PC-9 (cell line): ENCODE measurements at regions not wholly inside any gene's neighbourhood (a gene's known extent, or its start where the extent isn't known, plus 50 kb on each side); places are given as distances from the start of the nearest gene placed in this dataset.

ENCODE experiments used
- CTCF ChIP-seq: fragments of 200-600 bp; sonication (generic); conservative IDR thresholded peaks from 2 replicates; pipeline ENCODE4 v1.6.1; 2017; ENCODE audit warnings: mixed run types, antibody characterized with exemption, mild to moderate bottlenecking, moderate library complexity
- EZH2 ChIP-seq: fragments of 200-600 bp; sonication (generic); IDR thresholded peaks from 2 replicates; pipeline ENCODE4 v1.8.0; 2017; ENCODE audit warnings: antibody characterized with exemption, low read depth

- TF ChIP-seq EZH2 (no peak), CTCF (no peak)
These were observed 255.5 kb upstream of the FN1 start for GRCh38 chr2:215691346-215691745.
